Activated B cell treated with CpG ODN at 0.5 μM for 24 hours (primary cell): ENCODE measurements at regions not wholly inside any gene's neighbourhood (a gene's known extent, or its start where the extent isn't known, plus 50 kb on each side); places are given as distances from the start of the nearest gene placed in this dataset.

Experiments used
- ATAC-seq: fragments of 200-7000 bp; cut with Tn5 transposase; one replicate; pipeline ENCODE4 v1.10.0; 2021; ENCODE audit warnings: low read depth, mild to moderate bottlenecking, moderate library complexity
- CTCF ChIA-PET: fragments of 350-600 bp; sonication (Branson Sonifier 250); formaldehyde crosslinking; loops from one replicate; lab custom pipeline; 2021; ENCODE audit warnings: antibody characterized with exemption; lab: Charles Lee
- POLR2A ChIA-PET: fragments of 350-600 bp; sonication (Branson Sonifier 250); formaldehyde crosslinking; loops from one replicate; lab custom pipeline; 2021; ENCODE audit warnings: antibody characterized with exemption; lab: Charles Lee
- DNase-seq: peaks from one replicate; pipeline ENCODE4 v3.0.0; 2022
- H3K27ac Mint-ChIP-seq: one replicate; pipeline ENCODE4 v1.8.0; 2020; ENCODE audit warnings: mixed read lengths
- H3K27me3 Mint-ChIP-seq: one replicate; pipeline ENCODE4 v1.8.0; 2021; ENCODE audit warnings: mixed read lengths
- H3K36me3 Mint-ChIP-seq: one replicate; pipeline ENCODE4 v1.8.0; 2021; ENCODE audit warnings: low read depth, mixed read lengths
- H3K4me1 Mint-ChIP-seq: one replicate; pipeline ENCODE4 v1.8.0; 2021; ENCODE audit warnings: mixed read lengths
- H3K4me3 Mint-ChIP-seq: one replicate; pipeline ENCODE4 v1.8.0; 2020; ENCODE audit warnings: mild to moderate bottlenecking, mixed read lengths
- H3K9me3 Mint-ChIP-seq: one replicate; pipeline ENCODE4 v1.8.0; 2020; ENCODE audit warnings: mixed read lengths
- intact Hi-C: fragments of 100-400 bp; cut with micrococcal nuclease; formaldehyde crosslinking; loops from one replicate; pipeline ENCODE4 v1.15.1; 2024
- TF ChIP-seq, protein P1 (sequence below): fragments of 200-600 bp; IDR thresholded peaks from one replicate; pipeline ENCODE4 v1.8.0; 2022; ENCODE audit warnings: antibody characterized with exemption, mild to moderate bottlenecking

DNA sequence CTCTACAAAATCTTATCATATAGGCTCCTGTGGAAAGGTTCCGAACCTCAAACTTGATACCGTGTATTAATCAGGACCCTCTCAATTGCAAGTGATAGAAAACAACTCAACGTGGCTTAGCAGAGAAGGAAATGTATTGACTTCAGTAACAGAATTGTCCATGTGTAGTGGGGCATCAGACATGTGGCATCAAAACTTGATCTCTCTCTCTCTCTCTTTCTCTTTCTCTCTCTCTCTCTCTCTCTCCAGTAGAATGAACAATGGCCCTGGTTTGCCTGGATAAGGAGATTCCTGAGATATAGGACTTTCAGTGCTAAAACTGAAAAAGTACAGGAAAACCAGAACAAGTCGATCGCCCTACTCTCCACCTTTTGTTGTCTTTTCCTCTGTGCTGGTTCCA lies 168.2 kb downstream of the DRD1 start:
- TF ChIP-seq, protein P1, sequence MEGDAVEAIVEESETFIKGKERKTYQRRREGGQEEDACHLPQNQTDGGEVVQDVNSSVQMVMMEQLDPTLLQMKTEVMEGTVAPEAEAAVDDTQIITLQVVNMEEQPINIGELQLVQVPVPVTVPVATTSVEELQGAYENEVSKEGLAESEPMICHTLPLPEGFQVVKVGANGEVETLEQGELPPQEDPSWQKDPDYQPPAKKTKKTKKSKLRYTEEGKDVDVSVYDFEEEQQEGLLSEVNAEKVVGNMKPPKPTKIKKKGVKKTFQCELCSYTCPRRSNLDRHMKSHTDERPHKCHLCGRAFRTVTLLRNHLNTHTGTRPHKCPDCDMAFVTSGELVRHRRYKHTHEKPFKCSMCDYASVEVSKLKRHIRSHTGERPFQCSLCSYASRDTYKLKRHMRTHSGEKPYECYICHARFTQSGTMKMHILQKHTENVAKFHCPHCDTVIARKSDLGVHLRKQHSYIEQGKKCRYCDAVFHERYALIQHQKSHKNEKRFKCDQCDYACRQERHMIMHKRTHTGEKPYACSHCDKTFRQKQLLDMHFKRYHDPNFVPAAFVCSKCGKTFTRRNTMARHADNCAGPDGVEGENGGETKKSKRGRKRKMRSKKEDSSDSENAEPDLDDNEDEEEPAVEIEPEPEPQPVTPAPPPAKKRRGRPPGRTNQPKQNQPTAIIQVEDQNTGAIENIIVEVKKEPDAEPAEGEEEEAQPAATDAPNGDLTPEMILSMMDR = no peak
- ChIA-PET POLR2A (no interaction called here), CTCF (no interaction called here)
- H3K27ac Mint-ChIP-seq = no peak overlapping the region
- H3K4me3 Mint-ChIP-seq = no peak overlapping the region
- H3K9me3 Mint-ChIP-seq = peaks cover 2% of the 10 kb centered on the region
- intact Hi-C loops = no loop called here
- H3K36me3 Mint-ChIP-seq = no peaks in the 10 kb centered on the region
- H3K27me3 Mint-ChIP-seq = no peaks in the 10 kb centered on the region
- DNase-seq (no peak), ATAC-seq (no peak)
- H3K4me1 Mint-ChIP-seq = no peaks in the 10 kb centered on the region

DNA sequence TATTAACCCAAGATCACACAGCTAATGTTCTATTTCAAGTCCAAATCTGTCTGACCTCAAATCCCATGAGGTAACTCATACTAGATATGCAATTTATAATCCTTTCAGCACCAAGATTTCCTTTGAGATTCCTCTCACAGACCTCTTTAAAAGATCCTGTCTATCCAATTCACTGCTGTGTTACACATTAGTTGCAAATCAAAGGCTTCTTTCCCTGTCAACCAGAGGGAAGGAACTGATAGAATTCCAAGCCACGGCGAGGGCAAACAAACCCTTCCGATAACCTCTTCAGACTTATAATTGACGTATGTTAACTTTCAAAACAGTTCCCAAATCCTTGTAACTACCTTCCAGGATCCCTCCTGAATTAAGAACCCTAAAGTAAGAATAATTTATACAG lies 168.9 kb downstream of the DRD1 start:
- no peaks in the 10 kb centered on the region for H3K4me1 Mint-ChIP-seq
- no peak for DNase-seq
- peaks cover 2% of the 10 kb centered on the region for H3K9me3 Mint-ChIP-seq
- H3K27me3 Mint-ChIP-seq = no peaks in the 10 kb centered on the region
- no peak for ATAC-seq
- intact Hi-C loops = no loop called here
- CTCF ChIA-PET = no interaction called here
- TF ChIP-seq, protein P1 = no peak
- POLR2A ChIA-PET = no interaction called here
- no peaks in the 10 kb centered on the region for H3K36me3 Mint-ChIP-seq
- no peak overlapping the region for H3K4me3 Mint-ChIP-seq
- H3K27ac Mint-ChIP-seq = no peak overlapping the region

DNA sequence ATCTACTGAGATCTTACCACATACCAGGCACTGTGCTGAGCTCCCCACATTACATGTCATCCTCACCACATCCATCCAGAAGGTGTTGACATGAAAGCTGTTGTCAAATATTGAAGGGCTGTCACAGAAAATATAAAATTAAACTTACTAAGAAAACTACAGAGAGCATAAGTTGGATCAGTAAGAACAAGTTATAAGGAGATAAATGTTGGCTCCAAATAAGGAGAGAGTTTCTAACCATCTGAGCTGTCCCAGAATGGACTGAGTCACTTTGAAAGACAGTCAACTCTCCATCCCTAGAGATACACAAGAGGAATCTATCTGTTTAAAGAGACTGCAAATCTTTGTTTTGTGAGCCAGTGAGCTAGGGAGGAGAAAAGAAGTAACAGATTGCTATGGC lies 169.8 kb downstream of the DRD1 start:
- ChIA-PET POLR2A (no interaction called here), CTCF (no interaction called here)
- H3K27ac Mint-ChIP-seq = no peak overlapping the region
- DNase-seq = no peak
- no peak overlapping the region for H3K4me3 Mint-ChIP-seq
- H3K27me3 Mint-ChIP-seq = no peaks in the 10 kb centered on the region
- intact Hi-C loops = no loop called here
- H3K4me1 Mint-ChIP-seq = no peaks in the 10 kb centered on the region
- TF ChIP-seq, protein P1 = no peak
- ATAC-seq = no peak
- no peaks in the 10 kb centered on the region for H3K36me3 Mint-ChIP-seq
- peaks cover 2% of the 10 kb centered on the region for H3K9me3 Mint-ChIP-seq

DNA sequence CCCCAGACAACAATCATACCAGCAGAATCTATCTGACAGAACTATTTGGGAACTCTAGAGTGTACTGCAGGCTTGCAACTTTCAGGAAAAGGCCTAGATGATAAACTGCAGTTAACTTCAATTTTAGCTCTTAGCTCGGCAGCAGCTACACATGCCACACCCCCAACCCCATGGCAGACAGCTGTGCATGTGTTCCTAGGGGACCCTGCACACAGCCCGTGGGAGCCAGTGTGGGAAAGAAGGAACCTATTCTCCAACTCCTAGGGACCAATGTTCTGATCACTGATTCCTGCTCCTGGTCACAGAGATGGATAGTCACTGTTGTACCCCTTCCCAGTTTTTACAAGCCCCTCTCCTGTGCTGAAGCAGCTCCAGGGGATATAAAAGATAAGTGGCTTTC lies 179.6 kb downstream of the DRD1 start:
- CTCF ChIA-PET = no interaction called here
- TF ChIP-seq, protein P1 = no peak
- peaks cover 7% of the 10 kb centered on the region for H3K9me3 Mint-ChIP-seq
- POLR2A ChIA-PET = no interaction called here
- H3K27ac Mint-ChIP-seq = no peak overlapping the region
- H3K27me3 Mint-ChIP-seq = no peaks in the 10 kb centered on the region
- no peaks in the 10 kb centered on the region for H3K4me1 Mint-ChIP-seq
- ATAC-seq (no peak), DNase-seq (no peak)
- H3K36me3 Mint-ChIP-seq = no peaks in the 10 kb centered on the region
- no peak overlapping the region for H3K4me3 Mint-ChIP-seq
- intact Hi-C loops = no loop called here

DNA sequence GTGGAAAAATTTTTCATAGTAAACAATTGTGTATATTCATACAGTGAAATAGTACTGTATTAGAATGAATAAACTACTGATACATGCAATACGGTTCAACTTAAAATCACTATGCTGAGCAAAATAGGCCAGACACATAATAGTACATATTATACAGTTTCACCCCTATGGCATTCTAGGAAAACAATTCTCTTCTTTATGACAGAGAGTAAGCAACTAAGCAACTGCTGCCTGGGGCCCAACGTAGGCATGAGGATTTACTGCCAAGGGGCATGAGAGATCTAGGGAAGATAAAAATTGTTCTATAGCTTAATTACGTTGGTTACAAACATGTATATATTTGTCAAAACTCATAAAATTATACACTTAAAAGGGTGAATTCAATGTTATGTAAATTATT lies 180.2 kb downstream of the DRD1 start:
- no peaks in the 10 kb centered on the region for H3K27me3 Mint-ChIP-seq
- TF ChIP-seq, protein P1 = no peak
- POLR2A ChIA-PET = no interaction called here
- CTCF ChIA-PET = no interaction called here
- peaks cover 7% of the 10 kb centered on the region for H3K9me3 Mint-ChIP-seq
- H3K4me1 Mint-ChIP-seq = no peaks in the 10 kb centered on the region
- H3K27ac Mint-ChIP-seq = no peak overlapping the region
- no peaks in the 10 kb centered on the region for H3K36me3 Mint-ChIP-seq
- no peak overlapping the region for H3K4me3 Mint-ChIP-seq
- intact Hi-C loops = no loop called here
- no peak for ATAC-seq
- no peak for DNase-seq
